NOMO-1 treated with DMSO at 0.1 percent for 48 hours (cell line): ENCODE measurements at regions not wholly inside any gene's neighbourhood (a gene's known extent, or its start where the extent isn't known, plus 50 kb on each side); places are given as distances from the start of the nearest gene placed in this dataset.
"Not testable (repeated sequence)": the region's sequence is repeated elsewhere in the genome, so short reads cannot be mapped to it uniquely, and the experiment has no call there.

Experiments used
- DNase-seq: peaks from one replicate; lab custom pipeline; 2025; ENCODE audit not compliant: unreplicated experiment; lab: John Stamatoyannopoulos, UW

DNA sequence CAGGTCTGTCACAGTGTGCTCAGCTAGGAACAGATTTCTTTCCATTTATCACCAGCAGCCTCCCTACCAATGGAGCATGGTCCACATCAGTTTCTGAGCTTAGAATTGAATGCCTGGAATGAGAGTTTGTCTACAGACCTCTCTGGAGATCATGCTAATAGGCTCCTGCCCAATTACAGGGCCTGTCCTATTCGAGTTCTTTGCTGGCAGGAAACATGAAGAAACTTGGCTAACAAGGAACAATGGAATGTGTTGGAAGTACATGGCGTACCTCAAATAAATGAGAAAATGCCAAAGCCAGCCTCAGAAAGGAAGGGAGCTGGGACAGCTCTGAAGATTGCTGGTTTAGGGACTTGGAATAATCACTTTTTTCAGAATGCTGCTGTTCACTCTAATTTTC lies 186.0 kb upstream of the AKR1E2 start:
- no peak for DNase-seq

DNA sequence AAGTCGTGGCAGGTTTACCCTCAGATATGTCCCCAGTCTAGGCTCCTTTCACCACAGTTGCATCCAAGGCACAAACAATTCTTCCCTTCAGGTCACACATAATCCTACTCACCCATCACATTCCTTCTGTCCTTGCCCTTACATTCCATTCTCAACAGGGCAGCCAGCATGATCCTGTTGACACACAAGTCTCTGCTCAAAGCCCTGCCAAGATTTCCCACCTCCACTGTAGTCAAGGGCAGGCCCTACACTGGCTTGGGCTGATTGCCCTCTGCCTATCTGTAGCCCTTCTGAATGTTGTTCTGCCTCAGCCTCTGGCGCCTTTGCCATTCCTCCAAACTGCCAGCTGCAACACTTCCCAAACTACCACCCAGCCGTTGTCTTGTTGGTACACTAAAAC lies 187.9 kb upstream of the AKR1E2 start:
- no peak for DNase-seq

GRCh38 chr10:4637657-4638056 lies 188.3 kb upstream of the AKR1E2 start:
- no peak for DNase-seq

DNA sequence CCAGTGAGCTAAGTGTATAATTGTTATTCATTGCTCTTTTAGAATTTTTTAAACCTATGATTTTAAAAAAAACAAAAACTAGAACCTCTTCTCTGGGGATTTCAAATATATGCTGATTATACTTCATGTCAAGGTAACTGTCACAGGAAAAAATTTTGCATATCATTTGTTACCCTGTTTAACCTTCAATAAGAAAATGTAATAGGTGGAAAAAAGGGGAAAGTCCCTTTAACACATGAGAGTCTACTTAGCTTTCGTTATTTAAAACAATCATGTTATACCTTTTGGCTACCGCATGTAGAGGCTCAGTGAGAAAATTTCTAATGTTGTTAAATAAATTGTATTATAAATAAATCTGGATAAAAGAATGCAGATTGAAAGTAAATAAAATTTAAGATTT lies 190.1 kb upstream of the AKR1E2 start:
- DNase-seq, result no peak

DNA sequence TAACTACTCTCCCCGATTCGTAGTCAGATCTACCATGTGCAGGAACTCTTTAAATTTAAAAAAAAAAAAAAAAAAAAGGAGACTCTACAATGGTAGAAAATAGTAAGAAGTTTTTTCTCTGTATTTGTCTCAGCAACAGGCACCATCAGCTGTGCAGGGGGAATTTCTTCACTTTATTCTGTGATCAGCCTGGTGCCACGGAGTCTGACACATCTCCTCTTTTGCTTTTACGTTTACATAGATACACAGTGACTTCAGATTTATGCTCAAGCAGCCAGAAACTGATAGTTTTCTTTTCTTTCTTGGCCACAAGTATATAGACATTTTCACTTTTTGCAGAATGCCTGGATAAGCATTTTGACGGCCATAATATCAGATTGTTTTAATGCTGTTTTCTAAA lies 190.6 kb upstream of the AKR1E2 start:
- DNase-seq, result no peak

- no peak for DNase-seq
These were observed 192.2 kb upstream of the AKR1E2 start for GRCh38 chr10:4633776-4634175.

GRCh38 chr10:4633186-4633585 lies 192.8 kb upstream of the AKR1E2 start:
- no peak for DNase-seq

GRCh38 chr10:4632757-4633156 lies 193.2 kb upstream of the AKR1E2 start:
- no peak for DNase-seq

DNA sequence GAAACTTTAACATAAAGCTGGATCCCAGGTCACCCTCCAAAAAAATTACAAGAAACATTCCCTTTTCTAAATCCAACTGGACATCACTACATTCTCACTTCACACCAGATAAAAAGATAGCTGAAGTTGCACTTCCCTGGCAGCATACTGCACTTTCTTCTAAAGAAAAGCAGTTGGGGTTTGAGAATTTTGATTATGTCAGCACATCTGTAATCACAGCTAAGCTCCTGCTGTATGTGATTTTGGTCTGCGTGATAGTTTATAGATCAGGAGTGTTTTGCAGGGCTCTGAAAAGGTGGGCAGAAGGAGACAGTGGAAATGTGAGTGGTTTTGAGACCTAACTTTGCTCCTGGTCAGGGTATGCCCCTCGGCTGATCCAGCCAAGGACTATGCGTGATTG lies 199.1 kb upstream of the AKR1E2 start:
- no peak for DNase-seq

DNA sequence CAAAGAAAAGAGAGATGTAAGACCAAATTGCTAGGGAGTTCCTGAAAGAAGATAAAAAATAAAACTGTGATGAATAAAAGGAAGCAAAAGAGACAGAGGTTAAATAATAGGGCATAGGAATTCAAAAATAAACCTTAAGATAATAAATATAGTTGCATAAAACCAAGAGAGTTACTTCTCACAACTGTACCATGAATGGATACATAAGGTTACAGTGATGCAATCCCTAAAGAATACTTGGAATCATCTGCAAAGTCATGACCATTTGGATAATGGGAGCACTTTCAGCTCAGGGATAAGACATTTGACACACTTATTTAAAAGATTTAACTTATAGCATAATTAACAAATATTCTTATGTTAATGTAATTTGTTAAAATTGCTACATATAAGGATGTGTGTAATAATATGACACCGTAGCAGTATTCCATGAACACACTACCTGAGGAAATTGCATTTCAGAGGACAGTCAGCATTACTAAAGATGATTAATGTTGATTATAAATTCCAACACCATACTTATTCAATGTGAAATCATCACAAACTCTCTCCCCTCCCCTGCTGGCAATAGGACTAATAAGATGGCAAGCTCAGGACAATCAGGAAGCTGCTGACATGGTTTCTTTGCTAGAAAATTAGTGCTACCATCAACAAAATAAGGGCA lies 202.1 kb upstream of the AKR1E2 start:
- DNase-seq, result no peak

GRCh38 chr10:4623200-4623599 lies 202.8 kb upstream of the AKR1E2 start:
- DNase-seq, result peak; percentile 65

DNA sequence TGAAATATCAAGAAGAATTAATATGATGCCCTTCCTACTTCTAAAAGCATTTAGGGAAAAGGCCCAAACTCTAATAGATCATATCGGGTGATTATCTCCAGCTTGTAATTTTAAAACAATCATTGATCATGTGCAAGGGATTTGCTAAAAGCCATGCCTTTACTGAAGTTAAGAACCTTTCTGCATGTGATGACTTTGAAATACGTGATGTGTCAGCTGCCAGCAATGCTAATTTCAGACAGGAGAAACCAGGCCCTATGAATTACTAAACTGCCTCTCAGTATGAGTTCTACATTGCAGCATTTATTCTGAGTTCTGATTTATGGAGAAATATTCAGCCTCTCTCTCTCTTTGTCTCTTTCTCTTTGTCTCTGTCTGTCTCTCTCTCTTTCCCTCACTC lies 203.6 kb upstream of the AKR1E2 start:
- no peak for DNase-seq

GRCh38 chr10:4617589-4617988 lies 208.4 kb upstream of the AKR1E2 start:
- DNase-seq, result no peak

DNA sequence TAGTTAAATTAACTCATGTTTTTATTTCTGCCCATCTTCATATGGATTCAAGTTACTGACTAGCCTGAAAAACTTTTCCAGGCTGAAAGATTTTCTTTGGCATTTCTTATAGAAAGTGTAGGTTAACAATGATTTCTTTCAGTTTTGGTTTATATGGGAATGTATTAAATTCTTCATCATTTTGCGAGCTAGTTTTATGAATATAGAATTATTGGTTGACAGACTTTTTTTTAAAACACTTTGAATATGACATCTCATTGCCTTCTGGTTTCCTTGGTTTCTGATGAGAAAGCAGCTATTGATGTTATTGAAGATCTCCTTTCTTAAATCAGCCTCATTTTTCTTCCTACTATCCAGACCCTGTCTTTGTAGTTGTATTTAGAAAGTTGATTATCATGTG lies 211.0 kb upstream of the AKR1E2 start:
- DNase-seq, result no peak

DNA sequence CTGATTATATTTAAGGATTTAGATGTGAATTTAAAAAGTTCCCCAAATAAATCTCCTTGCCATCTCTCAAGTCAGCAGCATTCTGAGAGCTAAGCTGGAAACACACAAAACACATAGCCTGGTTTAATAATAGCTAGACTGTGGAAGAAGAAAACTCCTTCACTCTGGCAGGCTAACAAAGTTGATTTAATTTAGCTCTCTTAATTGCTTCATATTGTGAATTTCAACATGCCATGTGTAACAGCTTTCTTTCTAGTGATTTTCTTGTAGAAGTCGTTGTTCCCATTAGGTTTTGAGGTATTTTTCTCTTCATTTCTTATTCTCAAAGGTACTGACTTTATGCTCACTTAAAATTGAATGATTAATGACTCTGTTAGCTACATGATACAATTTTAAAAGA lies 216.8 kb upstream of the AKR1E2 start:
- peak; percentile 11 for DNase-seq

GRCh38 chr10:4607681-4608080 lies 218.3 kb upstream of the AKR1E2 start:
- DNase-seq, result no peak

- DNase-seq, result no peak
These were observed 219.0 kb upstream of the AKR1E2 start for GRCh38 chr10:4606856-4607636.

- DNase-seq, result no peak
These were observed 223.1 kb upstream of the AKR1E2 start for GRCh38 chr10:4602764-4603491.

- DNase-seq, result no peak
These were observed 226.5 kb upstream of the AKR1E2 start for GRCh38 chr10:4599471-4599870.

- not testable (repeated sequence) for DNase-seq
These were observed 228.1 kb upstream of the AKR1E2 start for GRCh38 chr10:4597898-4598297.

DNA sequence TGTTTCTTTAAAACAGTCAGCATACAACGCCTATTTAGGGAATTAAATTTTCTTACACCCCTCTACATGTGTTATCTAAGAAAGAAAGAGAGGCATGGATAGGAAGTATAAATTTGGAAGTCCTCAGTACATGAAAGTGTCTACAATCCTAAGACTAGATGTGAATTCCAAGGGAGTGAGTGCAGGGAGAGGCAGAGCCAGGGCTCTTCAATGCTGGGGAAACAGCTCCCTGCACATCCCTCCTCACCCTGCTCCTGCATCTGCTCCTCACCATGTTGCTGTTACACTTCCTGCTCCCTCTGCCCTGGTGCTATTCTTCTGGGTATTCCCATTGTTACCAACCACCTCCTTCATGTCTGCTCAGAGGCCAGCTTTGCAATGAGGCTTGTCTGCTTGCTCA lies 229.1 kb upstream of the AKR1E2 start:
- DNase-seq, result no peak

DNA sequence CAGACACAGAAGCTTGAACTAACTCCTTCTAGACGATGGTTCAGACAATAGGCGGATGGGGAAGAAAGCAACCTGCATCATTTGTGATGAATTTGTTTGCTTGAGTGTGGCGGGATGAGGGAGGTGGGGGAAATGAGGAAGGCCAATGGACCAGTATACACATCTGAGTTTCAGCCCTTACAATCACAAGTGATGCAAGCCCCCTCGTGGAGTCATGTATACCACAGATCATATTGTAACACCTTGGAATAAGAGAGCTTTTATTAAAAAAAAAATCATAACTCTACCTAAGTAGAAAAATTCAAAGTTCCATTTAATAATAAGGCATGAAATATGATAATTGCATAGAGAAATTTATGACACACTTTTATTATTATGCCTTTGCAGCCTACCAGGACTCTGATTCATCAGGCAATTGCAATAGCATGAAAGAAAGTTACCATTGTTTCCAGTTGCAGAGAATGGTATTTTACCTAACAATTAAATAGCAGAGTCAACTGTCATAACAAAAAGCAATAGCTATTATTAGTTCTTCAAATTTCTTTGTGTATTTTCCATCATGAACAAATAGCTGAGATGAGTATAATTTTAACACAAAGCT lies 230.2 kb upstream of the AKR1E2 start:
- no peak for DNase-seq
